ENCODE measurements at regions not wholly inside any gene's neighbourhood (a gene's known extent, or its start where the extent isn't known, plus 50 kb on each side); places are given as distances from the start of the nearest gene placed in this dataset.

GRCh38 chr1:189646066-189646465 is 831.6 kb downstream of the BRINP3 start:
- Histone ChIP-seq H3K9ac (ENCODE audit: low read depth, low read length) (no peak overlapping the region), H3K27me3 (ENCODE audit: insufficient read depth, low read length) (no peaks in the 10 kb centered on the region), H3K36me3 (ENCODE audit: insufficient read depth, low read length) (no peaks in the 10 kb centered on the region), H3K9me3 (ENCODE audit: insufficient read depth, low read depth, low read length) (no peaks in the 10 kb centered on the region), H3K27ac (ENCODE audit: low read depth, low read length) (no peak overlapping the region), H3K4me3 (ENCODE audit: low read length) (no peak overlapping the region), H3K4me1 (ENCODE audit: insufficient read depth, low read length) (no peaks in the 10 kb centered on the region)
- 100% methylated on average over 1 of the region's 1 CpG for WGBS

DNA sequence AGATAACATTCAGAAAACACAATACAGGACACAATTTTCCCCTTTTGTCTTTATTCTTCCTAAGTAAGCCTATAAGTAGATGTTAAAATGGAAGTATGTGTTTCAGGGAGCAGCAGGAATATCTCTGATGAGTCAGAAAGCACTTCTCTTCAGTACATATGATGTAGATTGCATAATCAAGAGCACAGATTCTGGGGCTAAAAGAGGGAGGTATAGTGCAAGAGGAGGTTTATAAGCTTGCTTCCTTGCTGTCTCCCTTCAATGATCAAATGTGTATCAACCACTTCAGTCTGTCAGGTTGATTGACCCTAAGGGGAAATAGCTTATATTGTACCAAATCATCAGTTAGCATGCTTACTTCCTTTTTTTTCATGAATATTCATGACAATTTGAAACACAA is 822.8 kb downstream of the BRINP3 start:
- Histone ChIP-seq H3K27me3 (ENCODE audit: insufficient read depth, low read length) (no peaks in the 10 kb centered on the region), H3K9me3 (ENCODE audit: insufficient read depth, low read depth, low read length) (no peaks in the 10 kb centered on the region), H3K27ac (ENCODE audit: low read depth, low read length) (no peak overlapping the region)

DNA sequence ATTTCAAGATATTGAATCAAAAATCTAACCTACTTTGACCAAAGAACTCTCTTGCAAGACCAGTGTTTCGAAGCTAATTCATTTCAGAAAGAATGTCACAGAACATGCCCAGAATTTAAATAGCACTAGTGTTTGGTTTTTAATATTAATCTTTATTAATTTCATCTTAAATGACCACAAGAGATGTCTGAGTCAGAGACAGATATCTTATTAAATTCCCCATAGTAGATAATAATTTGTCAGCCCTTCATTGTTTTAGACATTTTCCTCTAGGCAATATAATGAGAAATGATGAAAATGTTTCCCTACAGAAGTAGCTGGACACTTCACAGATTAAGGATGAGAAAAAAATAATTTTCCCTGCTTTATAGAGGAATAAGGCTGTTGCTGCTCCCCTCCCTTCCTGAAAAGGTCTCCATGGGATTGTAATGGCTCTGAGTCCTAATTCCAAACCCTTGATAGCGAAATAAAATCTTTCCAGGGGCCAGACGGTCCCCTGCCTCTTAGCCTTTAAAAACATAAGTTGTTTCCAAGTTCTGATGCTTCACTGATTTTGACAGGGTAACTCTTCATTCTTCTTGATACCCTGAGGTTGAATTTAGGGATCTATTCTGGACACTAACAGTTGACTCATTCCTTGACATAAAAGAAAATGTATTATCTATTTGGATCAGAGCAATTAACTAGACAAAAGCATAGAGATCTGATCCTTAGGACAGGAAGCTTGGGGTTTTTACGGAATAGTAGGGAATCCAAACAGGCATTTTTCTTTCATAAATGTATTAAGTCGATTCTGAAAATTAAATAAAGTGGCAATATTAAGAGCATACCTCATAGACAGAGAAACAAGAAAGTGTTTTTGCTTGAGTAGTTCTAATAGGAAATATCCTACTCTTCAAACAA is 820.8 kb downstream of the BRINP3 start:
- H3K4me3 ChIP-seq (ENCODE audit: low read length), result no peak overlapping the region
- 91% methylated on average over 4 of the region's 5 CpGs for WGBS
- H3K27me3 ChIP-seq (ENCODE audit: insufficient read depth, low read length), result no peaks in the 10 kb centered on the region
- no peaks in the 10 kb centered on the region for H3K9me3 ChIP-seq (ENCODE audit: insufficient read depth, low read depth, low read length)
- no peaks in the 10 kb centered on the region for H3K4me1 ChIP-seq (ENCODE audit: insufficient read depth, low read length)
- H3K27ac ChIP-seq (ENCODE audit: low read depth, low read length), result no peak overlapping the region
- H3K36me3 ChIP-seq (ENCODE audit: insufficient read depth, low read length), result no peaks in the 10 kb centered on the region
- H3K9ac ChIP-seq (ENCODE audit: low read depth, low read length), result no peak overlapping the region

More for the DNA sequence above, 822.8 kb downstream of the BRINP3 start:
- Histone ChIP-seq H3K4me1 (ENCODE audit: insufficient read depth, low read length) (no peaks in the 10 kb centered on the region), H3K4me3 (ENCODE audit: low read length) (no peak overlapping the region), H3K9ac (ENCODE audit: low read depth, low read length) (no peak overlapping the region), H3K36me3 (ENCODE audit: insufficient read depth, low read length) (no peaks in the 10 kb centered on the region)

- Histone ChIP-seq H3K9ac (ENCODE audit: low read depth, low read length) (no peak overlapping the region), H3K27ac (ENCODE audit: low read depth, low read length) (no peak overlapping the region), H3K27me3 (ENCODE audit: insufficient read depth, low read length) (no peaks in the 10 kb centered on the region), H3K9me3 (ENCODE audit: insufficient read depth, low read depth, low read length) (no peaks in the 10 kb centered on the region), H3K4me1 (ENCODE audit: insufficient read depth, low read length) (no peaks in the 10 kb centered on the region), H3K4me3 (ENCODE audit: low read length) (no peak overlapping the region), H3K36me3 (ENCODE audit: insufficient read depth, low read length) (no peaks in the 10 kb centered on the region)
- 78% methylated on average over 4 of the region's 6 CpGs for WGBS
Observed at GRCh38 chr1:189657715-189658114, 819.9 kb downstream of the BRINP3 start.

DNA sequence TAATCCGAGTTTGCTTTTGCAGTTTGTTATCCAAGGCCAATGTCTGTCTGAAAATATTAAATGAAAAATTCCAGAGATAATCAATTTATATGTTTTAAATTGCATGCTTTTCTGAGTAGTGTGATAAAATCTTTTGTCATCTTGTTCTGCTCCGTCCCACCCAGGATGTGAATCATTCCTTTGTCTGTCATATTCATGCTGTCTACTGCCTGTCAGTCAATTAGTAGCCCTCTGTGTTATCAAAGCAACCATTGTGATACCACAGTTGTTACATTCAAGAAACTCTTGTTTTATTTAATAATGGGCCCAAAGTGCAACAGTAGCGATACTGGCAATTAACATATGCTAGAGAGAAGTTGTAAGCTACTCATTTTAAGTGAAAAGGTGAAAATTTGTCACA is 819.3 kb downstream of the BRINP3 start:
- no peak overlapping the region for H3K9ac ChIP-seq (ENCODE audit: low read depth, low read length)
- 75% methylated on average over 3 of the region's 3 CpGs for WGBS
- H3K36me3 ChIP-seq (ENCODE audit: insufficient read depth, low read length), result no peaks in the 10 kb centered on the region
- H3K27me3 ChIP-seq (ENCODE audit: insufficient read depth, low read length), result no peaks in the 10 kb centered on the region
- no peak overlapping the region for H3K4me3 ChIP-seq (ENCODE audit: low read length)
- H3K4me1 ChIP-seq (ENCODE audit: insufficient read depth, low read length), result no peaks in the 10 kb centered on the region
- H3K9me3 ChIP-seq (ENCODE audit: insufficient read depth, low read depth, low read length), result no peaks in the 10 kb centered on the region
- no peak overlapping the region for H3K27ac ChIP-seq (ENCODE audit: low read depth, low read length)

- WGBS, result 78% methylated on average over 1 of the region's 2 CpGs
- no peaks in the 10 kb centered on the region for H3K9me3 ChIP-seq (ENCODE audit: insufficient read depth, low read depth, low read length)
- no peaks in the 10 kb centered on the region for H3K4me1 ChIP-seq (ENCODE audit: insufficient read depth, low read length)
- H3K27ac ChIP-seq (ENCODE audit: low read depth, low read length), result no peak overlapping the region
- no peak overlapping the region for H3K9ac ChIP-seq (ENCODE audit: low read depth, low read length)
- H3K36me3 ChIP-seq (ENCODE audit: insufficient read depth, low read length), result no peaks in the 10 kb centered on the region
- no peak overlapping the region for H3K4me3 ChIP-seq (ENCODE audit: low read length)
- no peaks in the 10 kb centered on the region for H3K27me3 ChIP-seq (ENCODE audit: insufficient read depth, low read length)
Observed at GRCh38 chr1:189659731-189660130, 817.9 kb downstream of the BRINP3 start.

GRCh38 chr1:189662190-189662589 is 815.5 kb downstream of the BRINP3 start:
- H3K9ac ChIP-seq (ENCODE audit: low read depth, low read length), result no peak overlapping the region
- no peaks in the 10 kb centered on the region for H3K4me1 ChIP-seq (ENCODE audit: insufficient read depth, low read length)
- no peaks in the 10 kb centered on the region for H3K36me3 ChIP-seq (ENCODE audit: insufficient read depth, low read length)
- 91% methylated on average over 3 of the region's 3 CpGs for WGBS
- H3K9me3 ChIP-seq (ENCODE audit: insufficient read depth, low read depth, low read length), result no peaks in the 10 kb centered on the region
- H3K27ac ChIP-seq (ENCODE audit: low read depth, low read length), result no peak overlapping the region
- H3K27me3 ChIP-seq (ENCODE audit: insufficient read depth, low read length), result no peaks in the 10 kb centered on the region
- H3K4me3 ChIP-seq (ENCODE audit: low read length), result no peak overlapping the region

GRCh38 chr1:189669846-189670245 is 807.8 kb downstream of the BRINP3 start:
- no peaks in the 10 kb centered on the region for H3K4me1 ChIP-seq (ENCODE audit: insufficient read depth, low read length)
- H3K27ac ChIP-seq (ENCODE audit: low read depth, low read length), result no peak overlapping the region
- H3K4me3 ChIP-seq (ENCODE audit: low read length), result no peak overlapping the region
- no peak overlapping the region for H3K9ac ChIP-seq (ENCODE audit: low read depth, low read length)
- no peaks in the 10 kb centered on the region for H3K36me3 ChIP-seq (ENCODE audit: insufficient read depth, low read length)
- no peaks in the 10 kb centered on the region for H3K9me3 ChIP-seq (ENCODE audit: insufficient read depth, low read depth, low read length)
- 100% methylated on average over 2 of the region's 2 CpGs for WGBS
- no peaks in the 10 kb centered on the region for H3K27me3 ChIP-seq (ENCODE audit: insufficient read depth, low read length)

DNA sequence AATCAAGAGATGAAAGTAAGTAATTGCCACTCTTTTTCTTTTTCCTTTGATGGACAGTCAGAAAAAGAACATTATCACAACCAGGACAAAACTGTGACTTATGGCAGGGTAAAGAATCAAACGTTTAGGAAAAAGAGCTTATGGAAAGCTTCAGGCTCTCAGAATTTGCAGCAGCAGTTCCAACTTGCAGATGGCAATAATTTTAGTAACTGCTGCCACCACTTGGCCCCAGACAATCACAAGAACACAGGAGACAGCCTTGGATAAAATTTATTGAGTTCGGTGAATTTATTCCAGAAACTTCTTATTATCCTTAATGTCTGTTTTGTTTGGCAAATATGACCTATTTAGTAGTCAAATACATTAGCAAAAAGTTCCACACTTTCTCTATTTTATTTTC is 804.4 kb downstream of the BRINP3 start:
- 58% methylated on average over 1 of the region's 2 CpGs for WGBS
- Histone ChIP-seq H3K4me1 (ENCODE audit: insufficient read depth, low read length) (no peaks in the 10 kb centered on the region), H3K36me3 (ENCODE audit: insufficient read depth, low read length) (no peaks in the 10 kb centered on the region), H3K27me3 (ENCODE audit: insufficient read depth, low read length) (no peaks in the 10 kb centered on the region), H3K9ac (ENCODE audit: low read depth, low read length) (no peak overlapping the region), H3K27ac (ENCODE audit: low read depth, low read length) (no peak overlapping the region), H3K9me3 (ENCODE audit: insufficient read depth, low read depth, low read length) (no peaks in the 10 kb centered on the region), H3K4me3 (ENCODE audit: low read length) (no peak overlapping the region)

- no peak overlapping the region for H3K27ac ChIP-seq (ENCODE audit: low read depth, low read length)
- H3K4me1 ChIP-seq (ENCODE audit: insufficient read depth, low read length), result no peaks in the 10 kb centered on the region
- H3K4me3 ChIP-seq (ENCODE audit: low read length), result no peak overlapping the region
- 96% methylated on average over 5 of the region's 6 CpGs for WGBS
- H3K27me3 ChIP-seq (ENCODE audit: insufficient read depth, low read length), result no peaks in the 10 kb centered on the region
- H3K9ac ChIP-seq (ENCODE audit: low read depth, low read length), result no peak overlapping the region
- no peaks in the 10 kb centered on the region for H3K9me3 ChIP-seq (ENCODE audit: insufficient read depth, low read depth, low read length)
- H3K36me3 ChIP-seq (ENCODE audit: insufficient read depth, low read length), result no peaks in the 10 kb centered on the region
Observed at GRCh38 chr1:189675712-189676244, 801.9 kb downstream of the BRINP3 start.

DNA sequence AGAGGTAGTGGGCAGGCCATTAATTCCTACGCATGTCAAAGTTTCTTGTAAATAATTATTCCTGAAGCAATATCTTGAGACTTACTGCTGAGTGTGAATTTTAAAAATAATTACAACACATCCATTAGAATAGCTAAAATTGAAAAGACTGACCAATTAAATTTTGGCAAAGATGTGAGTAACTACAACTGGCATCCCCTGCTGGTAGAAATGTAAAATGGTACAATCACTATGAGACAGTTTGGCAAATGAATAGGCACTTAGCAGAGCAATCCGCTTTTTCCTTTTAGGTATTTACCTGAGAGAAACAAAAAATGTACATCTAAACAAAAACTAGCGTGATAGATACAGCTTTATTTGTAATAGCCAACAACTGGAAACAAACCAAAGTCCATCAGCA is 798.9 kb downstream of the BRINP3 start:
- 97% methylated on average over 3 of the region's 3 CpGs for WGBS

More for the DNA sequence above, 798.9 kb downstream of the BRINP3 start:
- no peak overlapping the region for H3K27ac ChIP-seq (ENCODE audit: low read depth, low read length)
- H3K4me1 ChIP-seq (ENCODE audit: insufficient read depth, low read length), result peaks cover 3% of the 10 kb centered on the region; the same call in 1 of the 2 replicates
- no peak overlapping the region for H3K4me3 ChIP-seq (ENCODE audit: low read length)
- H3K9me3 ChIP-seq (ENCODE audit: insufficient read depth, low read depth, low read length), result no peaks in the 10 kb centered on the region
- H3K27me3 ChIP-seq (ENCODE audit: insufficient read depth, low read length), result no peaks in the 10 kb centered on the region
- H3K9ac ChIP-seq (ENCODE audit: low read depth, low read length), result no peak overlapping the region
- H3K36me3 ChIP-seq (ENCODE audit: insufficient read depth, low read length), result no peaks in the 10 kb centered on the region

Data from HUES64 (cell line).